NAMALWA (cell line): ENCODE measurements at regions not wholly inside any gene's neighbourhood (a gene's known extent, or its start where the extent isn't known, plus 50 kb on each side); places are given as distances from the start of the nearest gene placed in this dataset.
"Not testable (repeated sequence)": the region's sequence is repeated elsewhere in the genome, so short reads cannot be mapped to it uniquely, and the experiment has no call there.

Experiments used
- DNase-seq: peaks from one replicate; pipeline ENCODE4 v3.0.0-alpha.2; 2015; ENCODE audit warnings: low spot score

DNA sequence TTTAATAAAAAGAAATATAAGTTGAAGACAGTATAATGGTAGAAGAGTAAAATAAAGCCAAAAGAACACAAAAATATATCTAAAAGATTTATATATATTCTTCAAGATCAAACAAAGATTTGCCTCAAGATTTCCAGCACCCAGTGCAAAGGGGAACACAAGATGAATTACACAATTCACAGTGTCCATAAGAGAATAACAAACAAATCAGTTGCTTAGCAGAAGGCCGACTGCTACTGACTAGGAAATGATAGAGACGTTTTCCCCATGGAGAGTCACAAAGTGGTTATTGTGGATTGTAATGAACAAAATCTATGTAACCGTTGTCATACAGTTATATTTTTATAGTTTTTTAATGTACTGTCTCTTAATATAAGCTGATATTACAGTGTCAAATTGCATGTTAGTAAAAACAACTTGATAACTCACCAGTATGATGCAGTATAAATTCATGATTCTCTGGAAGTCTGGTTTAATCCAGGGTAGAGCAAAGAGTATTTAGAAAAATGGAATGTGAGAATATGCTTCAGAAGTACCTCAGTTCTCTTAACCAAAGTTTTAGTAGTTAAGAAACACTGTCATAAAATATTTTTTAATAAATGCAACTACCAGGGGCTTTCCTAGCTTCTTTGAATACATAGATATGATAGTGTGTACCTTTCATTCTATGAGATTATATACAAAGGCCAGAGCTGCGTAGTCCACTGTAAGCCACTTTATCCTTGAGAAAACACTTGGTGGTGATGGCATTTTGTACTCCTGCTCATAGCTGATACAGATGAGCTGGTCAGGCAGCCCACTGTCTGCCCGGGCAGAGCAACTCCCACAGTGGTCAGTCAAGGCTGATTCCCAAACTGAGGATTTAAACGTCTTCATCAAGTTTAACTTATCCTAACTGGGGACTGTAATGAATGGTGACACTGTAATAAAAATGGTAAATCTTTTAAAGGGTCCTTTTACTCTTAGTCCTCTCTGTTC lies 180.5 kb upstream of the DTNA start:
- no peak for DNase-seq

DNA sequence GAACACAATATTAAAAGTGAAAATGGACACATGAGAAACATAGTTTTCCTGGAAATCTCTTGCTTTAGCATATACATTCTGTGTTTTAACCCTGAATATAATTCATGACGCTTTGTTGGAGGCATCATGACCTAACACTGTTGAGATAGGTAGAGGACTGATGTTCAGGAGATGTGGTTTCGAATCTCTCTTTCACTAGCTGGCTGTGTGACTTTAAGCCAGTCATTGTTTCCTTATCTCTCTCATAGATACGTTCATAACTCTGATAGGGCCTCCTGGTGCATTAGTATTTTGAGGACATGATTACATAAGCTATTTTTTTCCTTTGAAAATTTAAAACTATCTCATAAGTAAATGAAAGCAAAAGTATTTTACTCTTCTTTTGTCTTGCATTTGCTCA lies 179.0 kb upstream of the DTNA start:
- DNase-seq, result no peak

DNA sequence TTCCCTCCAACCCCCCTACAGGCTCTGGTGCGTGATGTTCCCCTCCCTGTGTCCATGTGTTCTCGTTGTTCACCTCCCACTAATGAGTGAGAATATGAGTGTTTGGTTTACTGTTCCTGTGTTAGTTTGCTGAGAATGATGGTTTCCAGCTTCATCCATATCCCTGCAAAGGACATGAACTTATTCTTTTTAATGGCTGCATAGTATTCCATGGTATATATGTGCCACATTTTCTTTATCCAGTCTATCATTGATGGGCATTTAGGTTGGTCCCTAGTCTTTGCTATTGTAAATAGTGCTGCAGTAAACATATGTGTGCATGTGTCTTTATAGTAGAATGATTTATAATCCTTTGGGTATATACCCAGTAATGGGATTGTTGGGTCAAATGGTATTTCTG lies 175.5 kb upstream of the DTNA start:
- DNase-seq, result not testable (repeated sequence)

DNA sequence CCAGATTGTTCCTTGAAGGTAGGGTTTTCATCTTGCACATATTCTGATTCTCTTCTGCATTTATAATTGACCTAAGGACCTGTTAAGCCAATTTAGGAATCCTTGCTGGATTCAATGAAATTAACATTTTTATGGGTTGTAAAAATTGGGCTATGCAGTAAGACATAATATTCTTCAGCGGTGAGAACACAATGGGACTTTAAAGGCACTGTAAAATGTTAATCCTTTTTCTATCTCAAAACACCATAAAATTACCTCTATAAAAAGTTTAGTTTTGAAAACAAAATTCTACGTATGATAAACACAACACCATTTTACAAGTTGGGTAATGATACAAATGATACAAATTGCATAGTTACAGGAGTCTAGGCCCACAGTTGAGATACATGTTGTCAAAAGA lies 169.2 kb upstream of the DTNA start:
- DNase-seq, result no peak

DNA sequence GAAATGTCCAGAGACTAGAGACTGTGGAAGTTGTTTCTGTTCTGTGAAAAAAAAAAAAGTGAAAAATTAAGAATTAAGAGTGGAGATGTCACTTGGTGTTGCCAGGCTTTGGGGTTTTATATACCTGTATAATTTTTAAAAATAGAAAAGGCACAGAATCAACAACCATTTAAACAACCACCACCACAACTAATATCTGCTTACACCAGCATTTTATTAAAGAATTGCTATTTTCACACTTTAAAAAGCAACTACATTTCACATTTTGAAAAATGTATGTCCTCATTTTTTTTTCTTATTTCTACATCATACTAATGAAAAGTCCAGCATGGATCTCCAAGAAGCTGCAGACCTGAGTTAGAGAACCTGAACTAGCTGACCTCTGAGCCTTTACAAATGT lies 167.5 kb upstream of the DTNA start:
- DNase-seq, result no peak

DNA sequence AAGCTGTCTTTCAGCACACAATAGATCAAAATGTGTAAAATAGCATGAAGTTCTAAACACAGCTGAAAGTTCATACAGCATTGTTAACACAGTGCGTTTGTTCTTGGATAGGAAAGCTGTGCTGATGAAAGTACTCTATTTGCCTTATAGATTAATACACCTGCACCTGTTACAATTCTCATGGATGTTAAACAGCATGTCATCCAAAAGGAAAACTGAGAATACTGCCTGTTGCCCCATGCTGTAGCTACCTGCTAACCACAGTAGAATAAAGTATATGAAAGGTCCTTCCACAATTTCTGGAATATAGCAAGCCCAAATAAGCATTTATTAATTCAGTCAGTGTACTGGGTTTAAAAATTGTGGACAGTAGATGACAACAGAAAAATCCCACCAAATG lies 166.7 kb upstream of the DTNA start:
- no peak for DNase-seq

DNA sequence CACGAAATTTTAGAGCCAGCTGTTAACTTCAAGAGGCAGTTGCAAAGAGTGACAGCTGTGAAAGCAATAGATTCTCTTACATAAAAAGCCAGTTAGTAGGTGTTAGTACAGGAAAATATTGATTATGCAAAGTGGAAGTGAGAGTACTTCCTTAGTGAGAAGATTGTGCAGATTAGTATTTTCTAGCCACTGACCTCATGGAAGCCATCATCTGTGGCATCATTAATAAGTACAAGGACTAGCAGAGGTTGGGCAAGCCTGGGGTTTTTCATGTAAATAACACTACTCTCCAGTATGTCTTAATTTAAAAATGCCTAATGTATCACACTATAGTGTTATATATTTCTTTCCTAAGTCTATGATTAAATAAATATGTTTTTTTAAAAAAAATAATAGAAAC lies 166.2 kb upstream of the DTNA start:
- no peak for DNase-seq

DNA sequence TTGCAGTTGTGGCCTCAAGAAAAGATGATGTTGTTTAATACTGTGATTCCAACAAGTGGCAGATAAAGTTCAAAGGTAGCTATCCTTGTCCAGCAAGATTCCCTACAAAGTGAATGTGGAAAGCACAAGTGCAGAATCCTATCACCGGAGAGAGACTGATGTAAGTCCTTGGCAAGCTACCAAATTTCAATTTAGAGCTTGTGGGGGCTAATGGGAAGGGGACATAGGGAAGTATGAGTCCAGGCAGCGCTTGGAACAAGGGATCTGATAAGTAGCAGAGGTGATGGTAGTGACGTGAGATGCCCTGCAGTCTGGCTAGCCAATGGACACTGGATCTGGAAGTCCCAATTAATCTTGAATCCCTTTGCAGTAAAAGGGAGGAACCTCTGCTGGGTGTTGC lies 165.2 kb upstream of the DTNA start:
- DNase-seq, result no peak

GRCh38 chr18:34548120-34548972 lies 161.8 kb upstream of the DTNA start:
- no peak for DNase-seq

- DNase-seq, result no peak
Measured at GRCh38 chr18:34548973-34549294, 161.2 kb upstream of the DTNA start.

GRCh38 chr18:34549367-34549766 lies 160.7 kb upstream of the DTNA start:
- no peak for DNase-seq

- no peak for DNase-seq
Measured at GRCh38 chr18:34550156-34550555, 159.9 kb upstream of the DTNA start.

GRCh38 chr18:34550902-34551301 lies 159.2 kb upstream of the DTNA start:
- no peak for DNase-seq

DNA sequence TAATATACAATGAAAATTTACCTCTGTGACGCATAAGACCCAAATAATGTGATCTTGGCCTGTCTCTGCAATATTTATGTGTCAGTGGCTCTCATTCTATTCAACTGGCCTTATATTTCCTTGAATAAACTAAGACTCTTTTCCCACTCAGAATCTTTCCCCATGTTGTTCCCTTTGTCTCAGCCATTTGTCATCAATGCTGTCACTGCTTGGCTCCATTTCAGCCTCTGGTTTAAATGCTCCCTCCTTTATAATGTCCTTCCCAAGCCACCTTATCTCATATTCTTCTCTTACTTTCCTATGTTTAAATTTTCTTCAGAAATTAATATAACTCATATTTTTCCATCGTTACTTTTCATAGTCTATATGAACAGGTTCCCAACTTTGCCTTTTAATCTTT lies 158.3 kb upstream of the DTNA start:
- no peak for DNase-seq

DNA sequence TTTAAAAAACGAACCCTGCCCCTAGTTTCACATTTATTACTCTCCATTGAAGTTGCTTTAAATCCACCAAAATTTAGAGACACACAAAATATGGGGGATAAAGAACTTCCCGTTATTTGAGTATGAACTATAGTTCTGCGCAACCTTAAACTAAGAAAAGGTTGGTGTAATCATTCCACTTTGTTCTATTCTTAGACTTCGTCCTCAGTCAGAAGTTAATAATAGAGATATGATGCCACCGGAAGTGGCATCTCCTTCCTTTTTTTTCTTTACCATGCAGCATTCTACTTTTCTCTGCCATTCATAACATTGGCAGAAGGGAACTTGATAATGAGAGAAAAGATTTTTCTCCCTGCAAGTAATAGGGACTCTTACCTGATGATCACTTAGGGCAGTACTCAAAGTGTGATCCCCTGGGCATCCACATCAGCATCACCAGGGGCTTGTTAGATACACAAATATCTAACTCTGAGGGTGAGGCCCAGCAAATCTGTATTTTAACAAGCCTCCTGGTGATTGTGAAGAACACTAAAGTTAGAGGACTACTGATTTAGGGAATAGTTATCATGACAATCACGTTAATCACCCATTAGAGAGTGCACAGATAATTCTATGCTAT lies 147.7 kb upstream of the DTNA start:
- DNase-seq, result no peak

GRCh38 chr18:34567857-34568256 lies 142.2 kb upstream of the DTNA start:
- DNase-seq, result no peak

- no peak for DNase-seq
Measured at GRCh38 chr18:34576622-34577021, 133.5 kb upstream of the DTNA start.

DNA sequence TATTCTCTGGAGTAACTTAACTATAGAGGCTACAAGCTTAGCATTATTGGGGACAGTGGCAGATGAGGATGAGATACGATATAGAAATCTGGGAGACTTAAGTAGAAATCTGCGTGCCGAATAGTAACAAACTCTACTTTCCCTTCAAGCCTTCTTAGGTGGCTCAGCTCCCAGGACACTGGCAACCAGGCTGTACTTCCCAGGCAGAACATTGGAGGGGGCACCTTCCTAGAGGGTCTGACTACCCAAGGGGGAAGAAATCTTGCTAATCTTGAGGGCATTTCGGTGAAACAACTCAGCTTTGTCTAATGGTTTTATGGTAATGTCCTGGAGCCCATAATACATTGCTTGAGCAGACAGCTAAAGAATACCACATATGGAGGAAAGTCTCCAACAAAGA lies 126.2 kb upstream of the DTNA start:
- no peak for DNase-seq

DNA sequence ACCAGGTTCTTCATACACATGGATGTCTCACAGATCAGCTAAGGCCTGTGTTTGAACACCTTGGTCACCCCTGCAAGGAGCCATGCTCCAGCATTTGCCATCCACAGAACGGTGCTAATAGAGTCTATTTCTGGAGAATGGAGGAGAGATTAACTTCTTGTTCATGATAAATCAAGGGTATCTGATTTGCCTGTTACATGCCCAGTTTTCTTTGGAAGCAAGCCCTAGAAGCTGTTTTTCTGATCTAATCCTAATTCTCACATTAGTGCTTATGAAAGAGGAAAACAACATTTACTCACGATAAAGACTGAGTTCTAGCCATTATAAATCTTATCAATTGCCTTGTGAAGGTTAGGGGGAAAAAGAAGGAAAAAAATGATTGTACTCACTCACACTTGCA lies 119.6 kb upstream of the DTNA start:
- no peak for DNase-seq

- DNase-seq, result no peak
Measured at GRCh38 chr18:34591920-34592444, 118.1 kb upstream of the DTNA start.

GRCh38 chr18:34592481-34592880 lies 117.6 kb upstream of the DTNA start:
- no peak for DNase-seq

DNA sequence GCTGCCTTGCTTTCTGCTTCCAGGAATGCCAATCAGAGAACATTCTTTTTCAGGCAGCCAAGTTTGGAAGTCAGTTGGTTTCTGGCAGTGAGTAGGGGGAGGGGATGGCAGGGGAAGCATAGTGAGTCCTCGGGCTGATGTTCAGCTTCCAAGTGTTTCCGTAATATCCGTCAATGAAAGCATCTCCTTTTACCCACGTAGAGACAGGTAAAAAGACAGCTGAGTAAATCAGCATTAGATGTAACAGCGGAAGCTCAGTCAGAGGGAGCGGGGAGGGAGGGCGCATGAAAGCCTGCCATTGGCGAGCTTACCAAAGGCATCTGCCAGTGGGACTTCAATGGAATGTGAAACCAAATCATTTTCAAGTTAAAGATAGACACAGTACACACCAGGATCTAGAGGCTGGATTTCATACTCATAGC lies 117.1 kb upstream of the DTNA start:
- no peak for DNase-seq

GRCh38 chr18:34594266-34594665 lies 115.8 kb upstream of the DTNA start:
- no peak for DNase-seq
